T-cell (primary cell): ENCODE measurements at regions not wholly inside any gene's neighbourhood (a gene's known extent, or its start where the extent isn't known, plus 50 kb on each side); places are given as distances from the start of the nearest gene placed in this dataset.

ENCODE experiments used
- ATAC-seq, 4 experiments: fragments of 200-7000 bp in 3 of 4; fragments of 150-1000 bp in 1 of 4; cut with Tn5 transposase; replicated peaks in 1 of 4; 1 replicate in 3 of 4; 2 replicates in 1 of 4; pipeline ENCODE4 v1.10.0; 2021; ENCODE audit warnings: moderate library complexity in 3 of 4, mild to moderate bottlenecking in 2 of 4, moderate number of reproducible peaks in 1 of 4
- CTCF ChIA-PET, 2 donors: fragments of 300-600 bp; sonication (Branson Sonifier 250); formaldehyde crosslinking; loops; one replicate each; lab custom pipeline; 2022; ENCODE audit warnings: antibody characterized with exemption in 2 of 2; lab: Charles Lee
- POLR2A ChIA-PET, 2 donors: fragments of 300-600 bp; sonication (Branson Sonifier 250); formaldehyde crosslinking; loops; one replicate each; lab custom pipeline; 2022; ENCODE audit warnings: antibody characterized with exemption in 2 of 2; lab: Charles Lee
- DNase-seq, 35 experiments: peaks; one replicate each; pipeline versions ENCODE4 v3.0.0 to v3.0.0-alpha.2; 2013 to 2023
- H3K27ac ChIP-seq: one replicate; pipeline ENCODE4 v1.5.1; 2013; ENCODE audit warnings: low read length
- H3K27me3 ChIP-seq, 2 experiments: replicated peaks in 1 of 2; 1 replicate in 1 of 2; 2 replicates in 1 of 2; pipeline versions ENCODE4 v1.6.1 to v1.7.0; 2013; ENCODE audit warnings: low read length in 1 of 2, mixed read lengths in 1 of 2; ENCODE audit not compliant: control insufficient read depth in 2 of 2, insufficient read depth in 2 of 2; ENCODE audit errors: extremely low read depth in 1 of 2
- H3K36me3 ChIP-seq, 2 donors: 1 replicate in 1 of 2; 2 replicates in 1 of 2; pipeline versions ENCODE4 v1.6.1 to v1.7.0; 2013; ENCODE audit warnings: low read length in 1 of 2; ENCODE audit not compliant: control insufficient read depth in 2 of 2, insufficient read depth in 1 of 2; ENCODE audit errors: extremely low read depth in 1 of 2
- H3K4me1 ChIP-seq, 2 experiments: 1 replicate in 1 of 2; 2 replicates in 1 of 2; pipeline versions ENCODE4 v1.6.1 to v1.7.0; 2013; ENCODE audit warnings: low read length in 2 of 2, mixed read lengths in 1 of 2; ENCODE audit not compliant: insufficient read depth in 2 of 2, control insufficient read depth in 1 of 2; ENCODE audit errors: extremely low read depth in 1 of 2
- H3K4me3 ChIP-seq, 2 donors: 1 replicate in 1 of 2; 2 replicates in 1 of 2; pipeline versions ENCODE4 v1.5.1 to v1.7.0; 2013; ENCODE audit warnings: mild to moderate bottlenecking in 2 of 2, low read length in 1 of 2, moderate library complexity in 1 of 2; ENCODE audit not compliant: control insufficient read depth in 1 of 2; ENCODE audit errors: extremely low read depth in 1 of 2
- H3K9me3 ChIP-seq: 2 replicates; pipeline ENCODE4 v1.7.0; 2013
- H3K27ac Mint-ChIP-seq, 2 donors: one replicate each; pipeline ENCODE4 v1.8.0; 2020 to 2021; ENCODE audit warnings: mild to moderate bottlenecking in 2 of 2, mixed read lengths in 2 of 2
- H3K27me3 Mint-ChIP-seq, 2 donors: one replicate each; pipeline ENCODE4 v1.8.0; 2021 to 2022; ENCODE audit warnings: mixed read lengths in 2 of 2
- H3K36me3 Mint-ChIP-seq: one replicate; pipeline ENCODE4 v1.8.0; 2021; ENCODE audit warnings: mixed read lengths
- H3K4me1 Mint-ChIP-seq, 3 donors: one replicate each; pipeline ENCODE4 v1.8.0; 2020 to 2022; ENCODE audit warnings: mixed read lengths in 3 of 3, mild to moderate bottlenecking in 1 of 3
- H3K4me3 Mint-ChIP-seq, 3 donors: one replicate each; pipeline ENCODE4 v1.8.0; 2020 to 2022; ENCODE audit warnings: mild to moderate bottlenecking in 3 of 3, mixed read lengths in 3 of 3, moderate library complexity in 3 of 3
- H3K9me3 Mint-ChIP-seq, 3 donors: one replicate each; pipeline ENCODE4 v1.8.0; 2020 to 2022; ENCODE audit warnings: mixed read lengths in 3 of 3
- WGBS: methylation state at CpG from one replicate; pipeline ENCODE4 v1.1.5; 2013; ENCODE audit warnings: missing lambda C conversion rate; ENCODE audit not compliant: insufficient coverage; 5-methylcytosine and 5-hydroxymethylcytosine counted together

GRCh38 chr1:67605209-67605780, 79.7 kb upstream of the GADD45A start:
- WGBS = 93% methylated on average over 4 of the region's 7 CpGs
- Mint-ChIP-seq H3K4me1 (peaks cover 6 to 7% (median 7%) of the 10 kb centered on the region in 3 donors), H3K27me3 (peaks cover 6 to 7% of the 10 kb centered on the region in 2 donors), H3K4me3 (no peak overlapping the region), H3K9me3 (no peaks in the 10 kb centered on the region), H3K27ac (no peak overlapping the region), H3K36me3 (no peaks in the 10 kb centered on the region)
- POLR2A ChIA-PET = interaction anchor here in 1 of 2 donors (0.6 kb wide), 1 partner anchor 31 kb away, joined by 7 read pairs; no protein-coding TSS in a partner anchor
- ATAC-seq (no peak), DNase-seq (no peak)
- H3K9me3 ChIP-seq = no peaks in the 10 kb centered on the region
- peaks cover 2% of the 10 kb centered on the region in 2 experiments for H3K4me1 ChIP-seq
- H3K27me3 ChIP-seq = peaks cover 0 to 8% of the 10 kb centered on the region in 2 experiments
- no peaks in the 10 kb centered on the region for H3K36me3 ChIP-seq
- no peak overlapping the region for H3K4me3 ChIP-seq
- no peak overlapping the region for H3K27ac ChIP-seq
- CTCF ChIA-PET = interaction anchor here in 1 of 2 donors (0.6 kb wide), 1 partner anchor 161 kb away, joined by 5 read pairs; no protein-coding TSS in a partner anchor

GRCh38 chr1:67607286-67607685, 77.7 kb upstream of the GADD45A start:
- peaks cover 6 to 8% of the 10 kb centered on the region in 2 donors for H3K27me3 Mint-ChIP-seq
- no peak for DNase-seq
- H3K27ac Mint-ChIP-seq = no peak overlapping the region
- no peaks in the 10 kb centered on the region for H3K36me3 Mint-ChIP-seq
- Histone ChIP-seq H3K27me3 (peaks cover 0 to 7% of the 10 kb centered on the region in 2 experiments), H3K4me3 (no peak overlapping the region), H3K27ac (no peak overlapping the region), H3K9me3 (no peaks in the 10 kb centered on the region), H3K4me1 (peaks cover 2% of the 10 kb centered on the region in 2 experiments), H3K36me3 (no peaks in the 10 kb centered on the region)
- ChIA-PET POLR2A (no interaction called here), CTCF (no interaction called here)
- ATAC-seq = no peak
- no peak overlapping the region for H3K4me3 Mint-ChIP-seq
- H3K4me1 Mint-ChIP-seq = peaks cover 6 to 7% (median 7%) of the 10 kb centered on the region in 3 donors
- WGBS = 88% methylated on average over 3 of the region's 4 CpGs
- no peaks in the 10 kb centered on the region for H3K9me3 Mint-ChIP-seq

GRCh38 chr1:67607699-67608098, 77.3 kb upstream of the GADD45A start:
- ChIA-PET CTCF (no interaction called here), POLR2A (no interaction called here)
- no peaks in the 10 kb centered on the region for H3K36me3 ChIP-seq
- Mint-ChIP-seq H3K4me1 (peaks cover 6 to 7% (median 7%) of the 10 kb centered on the region in 3 donors), H3K4me3 (no peak overlapping the region), H3K27me3 (peaks cover 3 to 4% of the 10 kb centered on the region in 2 donors), H3K36me3 (no peaks in the 10 kb centered on the region), H3K27ac (no peak overlapping the region), H3K9me3 (no peaks in the 10 kb centered on the region)
- no peak overlapping the region for H3K4me3 ChIP-seq
- no peak overlapping the region for H3K27ac ChIP-seq
- WGBS = 3% methylated on average over 4 of the region's 6 CpGs
- DNase-seq = peak in 9 of 35 experiments; percentile 1 to 26 (median 6)
- ATAC-seq = peak in 1 of 4 experiments; percentile 81
- peaks cover 2% of the 10 kb centered on the region in 2 experiments for H3K4me1 ChIP-seq
- H3K9me3 ChIP-seq = no peaks in the 10 kb centered on the region
- peaks cover 0 to 7% of the 10 kb centered on the region in 2 experiments for H3K27me3 ChIP-seq

- ATAC-seq (no peak), DNase-seq (no peak)
- POLR2A ChIA-PET = interaction anchor here in 1 of 2 donors (0.8 kb wide), 1 partner anchor 78 kb away, joined by 4 read pairs; no protein-coding TSS in a partner anchor
- peaks cover 2% of the 10 kb centered on the region in 2 experiments for H3K4me1 ChIP-seq
- peaks cover 2 to 4% of the 10 kb centered on the region in 2 donors for H3K27me3 Mint-ChIP-seq
- H3K27ac ChIP-seq = no peak overlapping the region
- H3K36me3 Mint-ChIP-seq = no peaks in the 10 kb centered on the region
- no peak overlapping the region for H3K4me3 ChIP-seq
- H3K27me3 ChIP-seq = peaks cover 0 to 7% of the 10 kb centered on the region in 2 experiments
- H3K36me3 ChIP-seq = no peaks in the 10 kb centered on the region
- no peak overlapping the region for H3K27ac Mint-ChIP-seq
- CTCF ChIA-PET = interaction anchor here in 1 of 2 donors (1.4 kb wide), 1 partner anchor 157 kb away, joined by 3 read pairs; no protein-coding TSS in a partner anchor
- H3K9me3 Mint-ChIP-seq = no peaks in the 10 kb centered on the region
- H3K4me3 Mint-ChIP-seq = no peak overlapping the region
- WGBS = 91% methylated on average over 7 of the region's 11 CpGs
- no peaks in the 10 kb centered on the region for H3K9me3 ChIP-seq
- peaks cover 6 to 7% (median 7%) of the 10 kb centered on the region in 3 donors for H3K4me1 Mint-ChIP-seq
Measured at GRCh38 chr1:67608661-67609576, 76.1 kb upstream of the GADD45A start.

GRCh38 chr1:67609577-67610341, 75.2 kb upstream of the GADD45A start:
- no peak for ATAC-seq
- peaks cover 0 to 7% of the 10 kb centered on the region in 2 experiments for H3K27me3 ChIP-seq
- Mint-ChIP-seq H3K36me3 (no peaks in the 10 kb centered on the region), H3K27me3 (peaks cover 2 to 8% of the 10 kb centered on the region in 2 donors), H3K9me3 (peaks cover 0 to under 1% (median 0%) of the 10 kb centered on the region in 3 donors), H3K4me3 (no peak overlapping the region), H3K4me1 (peaks cover 6 to 7% (median 7%) of the 10 kb centered on the region in 3 donors), H3K27ac (no peak overlapping the region)
- no peak overlapping the region for H3K27ac ChIP-seq
- POLR2A ChIA-PET = interaction anchor here in 1 of 2 donors (0.8 kb wide), 1 partner anchor 77 kb away, joined by 4 read pairs; no protein-coding TSS in a partner anchor
- 44% methylated on average over 2 of the region's 10 CpGs for WGBS
- no peaks in the 10 kb centered on the region for H3K36me3 ChIP-seq
- no peak for DNase-seq
- peaks cover 2% of the 10 kb centered on the region in 2 experiments for H3K4me1 ChIP-seq
- H3K4me3 ChIP-seq = no peak overlapping the region
- no peaks in the 10 kb centered on the region for H3K9me3 ChIP-seq
- CTCF ChIA-PET = interaction anchor here in 1 of 2 donors (1.4 kb wide), 1 partner anchor 156 kb away, joined by 3 read pairs; no protein-coding TSS in a partner anchor
